ENCODE measurements at regions not wholly inside any gene's neighbourhood (a gene's known extent, or its start where the extent isn't known, plus 50 kb on each side); places are given as distances from the start of the nearest gene placed in this dataset.

DNA sequence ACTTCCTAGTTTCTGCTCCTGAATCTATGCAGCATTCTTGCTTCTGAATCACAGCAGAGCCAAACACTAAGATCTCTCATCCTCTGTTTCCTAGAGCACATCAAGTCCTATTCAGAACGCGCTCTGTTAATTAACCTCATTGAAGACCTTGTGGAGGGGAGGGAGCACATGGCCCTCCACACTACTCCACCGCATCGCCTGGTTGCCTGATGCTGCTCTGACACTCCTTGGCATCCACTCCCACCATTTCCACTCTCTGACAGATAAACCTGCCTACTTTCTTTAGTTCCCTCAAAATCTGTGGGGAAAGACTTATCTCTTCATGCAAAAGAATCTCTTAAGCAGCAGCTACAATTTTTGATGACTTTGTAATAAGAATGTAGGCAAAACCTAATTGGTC is 802.3 kb upstream of the GYPC start:
- H3K9me3 Mint-ChIP-seq = peaks cover 0 to 7% (median 2%) of the 10 kb centered on the region in 7 donors
- Histone ChIP-seq H4K20me1 (ENCODE audit: insufficient read depth, low read length) (no peaks in the 10 kb centered on the region), H3K4me1 (ENCODE audit: control insufficient read depth in 1 of 2, insufficient read depth in 2 of 2, low read length in 2 of 2) (no peaks in the 10 kb centered on the region), H3K27ac (ENCODE audit: low read depth in 1 of 2, low read length in 2 of 2) (no peak overlapping the region), H2AFZ (ENCODE audit: insufficient read depth, low read depth, low read length, poor library complexity, severe bottlenecking) (no peak overlapping the region), H3K36me3 (replicated peaks in 1 of 2; ENCODE audit: control insufficient read depth in 1 of 2, insufficient read depth in 2 of 2, low read length in 2 of 2) (no peaks in the 10 kb centered on the region), H3K79me2 (ENCODE audit: insufficient read depth, low read length) (no peaks in the 10 kb centered on the region), H3K4me3 (replicated peaks in 1 of 3; ENCODE audit: low read depth in 2 of 3, low read length in 3 of 3) (no peak overlapping the region), H3K27me3 (ENCODE audit: control insufficient read depth in 2 of 2, insufficient read depth in 2 of 2, low read length in 2 of 2) (no peaks in the 10 kb centered on the region), H3K4me2 (replicated peaks; ENCODE audit: extremely low read depth, low read length, poor library complexity, severe bottlenecking) (no peak overlapping the region), H3K9me3 (replicated peaks in 1 of 2; ENCODE audit: control insufficient read depth in 1 of 2, insufficient read depth in 1 of 2, low read length in 2 of 2) (peaks cover 8 to 13% of the 10 kb centered on the region in 2 donors), H3K9ac (ENCODE audit: insufficient read depth, low read length, poor library complexity, severe bottlenecking) (no peak overlapping the region)
- TF ChIP-seq, protein P1, sequence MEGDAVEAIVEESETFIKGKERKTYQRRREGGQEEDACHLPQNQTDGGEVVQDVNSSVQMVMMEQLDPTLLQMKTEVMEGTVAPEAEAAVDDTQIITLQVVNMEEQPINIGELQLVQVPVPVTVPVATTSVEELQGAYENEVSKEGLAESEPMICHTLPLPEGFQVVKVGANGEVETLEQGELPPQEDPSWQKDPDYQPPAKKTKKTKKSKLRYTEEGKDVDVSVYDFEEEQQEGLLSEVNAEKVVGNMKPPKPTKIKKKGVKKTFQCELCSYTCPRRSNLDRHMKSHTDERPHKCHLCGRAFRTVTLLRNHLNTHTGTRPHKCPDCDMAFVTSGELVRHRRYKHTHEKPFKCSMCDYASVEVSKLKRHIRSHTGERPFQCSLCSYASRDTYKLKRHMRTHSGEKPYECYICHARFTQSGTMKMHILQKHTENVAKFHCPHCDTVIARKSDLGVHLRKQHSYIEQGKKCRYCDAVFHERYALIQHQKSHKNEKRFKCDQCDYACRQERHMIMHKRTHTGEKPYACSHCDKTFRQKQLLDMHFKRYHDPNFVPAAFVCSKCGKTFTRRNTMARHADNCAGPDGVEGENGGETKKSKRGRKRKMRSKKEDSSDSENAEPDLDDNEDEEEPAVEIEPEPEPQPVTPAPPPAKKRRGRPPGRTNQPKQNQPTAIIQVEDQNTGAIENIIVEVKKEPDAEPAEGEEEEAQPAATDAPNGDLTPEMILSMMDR (IDR thresholded peaks at IDR 0.05) = no peak
- intact Hi-C loops (cut with micrococcal nuclease) = no loop called here
- DNase-seq = no peak
- no peak overlapping the region for H3K4me3 Mint-ChIP-seq
- H3K27ac Mint-ChIP-seq = no peak overlapping the region
- H3K36me3 Mint-ChIP-seq = no peaks in the 10 kb centered on the region
- peaks cover 0 to 1% (median 0%) of the 10 kb centered on the region in 3 donors for H3K27me3 Mint-ChIP-seq (ENCODE audit: low read depth in 3 of 3)
- H3K4me1 Mint-ChIP-seq = no peaks in the 10 kb centered on the region
- WGBS (ENCODE audit: insufficient coverage) = no CpG with 5 or more reads among the region's 4 CpGs

DNA sequence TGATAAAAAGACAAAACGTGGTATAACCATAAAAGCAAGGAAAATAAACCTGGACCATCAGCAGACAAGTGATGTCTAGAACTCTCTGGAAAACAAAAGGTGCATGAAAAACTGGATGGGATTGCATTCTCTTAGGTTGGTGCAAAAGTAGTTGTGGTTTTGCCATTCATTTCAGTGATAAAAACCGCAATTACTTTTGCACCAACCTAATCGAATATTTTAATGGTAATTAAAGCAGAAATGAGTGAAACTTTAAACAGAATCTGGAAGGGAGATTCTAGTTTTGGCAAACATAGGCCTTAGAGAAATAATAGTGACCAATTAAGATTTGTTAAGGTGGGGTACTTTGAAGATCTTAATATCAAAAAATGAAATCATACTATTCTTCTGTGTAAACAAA is 800.8 kb upstream of the GYPC start:
- H3K9ac ChIP-seq (ENCODE audit: insufficient read depth, low read length, poor library complexity, severe bottlenecking) = no peak overlapping the region
- H3K27ac Mint-ChIP-seq = no peak overlapping the region
- H3K9me3 Mint-ChIP-seq = peaks cover 0 to 7% (median 2%) of the 10 kb centered on the region in 7 donors

More for the DNA sequence above, 800.8 kb upstream of the GYPC start:
- H3K27ac ChIP-seq (ENCODE audit: low read depth in 1 of 2, low read length in 2 of 2) = no peak overlapping the region
- no peak for DNase-seq
- H3K36me3 Mint-ChIP-seq = no peaks in the 10 kb centered on the region
- intact Hi-C loops (cut with micrococcal nuclease) = no loop called here
- no peak overlapping the region for H3K4me2 ChIP-seq (replicated peaks; ENCODE audit: extremely low read depth, low read length, poor library complexity, severe bottlenecking)
- no peak overlapping the region for H3K4me3 ChIP-seq (replicated peaks in 1 of 3; ENCODE audit: low read depth in 2 of 3, low read length in 3 of 3)
- no CpG with 5 or more reads among the region's 3 CpGs for WGBS (ENCODE audit: insufficient coverage)
- H4K20me1 ChIP-seq (ENCODE audit: insufficient read depth, low read length) = no peaks in the 10 kb centered on the region
- H3K36me3 ChIP-seq (replicated peaks in 1 of 2; ENCODE audit: control insufficient read depth in 1 of 2, insufficient read depth in 2 of 2, low read length in 2 of 2) = no peaks in the 10 kb centered on the region
- H3K9me3 ChIP-seq (replicated peaks in 1 of 2; ENCODE audit: control insufficient read depth in 1 of 2, insufficient read depth in 1 of 2, low read length in 2 of 2) = peaks cover 6 to 10% of the 10 kb centered on the region in 2 donors
- no peaks in the 10 kb centered on the region for H3K79me2 ChIP-seq (ENCODE audit: insufficient read depth, low read length)
- no peak overlapping the region for H3K4me3 Mint-ChIP-seq
- no peak overlapping the region for H2AFZ ChIP-seq (ENCODE audit: insufficient read depth, low read depth, low read length, poor library complexity, severe bottlenecking)
- H3K4me1 ChIP-seq (ENCODE audit: control insufficient read depth in 1 of 2, insufficient read depth in 2 of 2, low read length in 2 of 2) = no peaks in the 10 kb centered on the region
- H3K4me1 Mint-ChIP-seq = no peaks in the 10 kb centered on the region
- TF ChIP-seq, protein P1 (IDR thresholded peaks at IDR 0.05) = no peak
- H3K27me3 ChIP-seq (ENCODE audit: control insufficient read depth in 2 of 2, insufficient read depth in 2 of 2, low read length in 2 of 2) = no peaks in the 10 kb centered on the region
- H3K27me3 Mint-ChIP-seq (ENCODE audit: low read depth in 3 of 3) = no peaks in the 10 kb centered on the region
